SK-N-SH treated with all-trans-retinoic acid at 6 μM for 48 hours (cell line): ENCODE measurements at regions not wholly inside any gene's neighbourhood (a gene's known extent, or its start where the extent isn't known, plus 50 kb on each side); places are given as distances from the start of the nearest gene placed in this dataset.

Source experiments
- ARNTL ChIP-seq: fragments of 450-650 bp; formaldehyde crosslinking; IDR thresholded peaks from 2 replicates; pipeline ENCODE4 v1.5.0; 2020; ENCODE audit warnings: low read depth, mild to moderate bottlenecking, moderate library complexity, borderline replicate concordance
- PATZ1 ChIP-seq: fragments of 250-450 bp; sonication (Bioruptor Pico); IDR thresholded peaks from 2 replicates; pipeline ENCODE4 v1.8.0; 2020; ENCODE audit warnings: mild to moderate bottlenecking, moderate library complexity, borderline replicate concordance
- SNAI2 ChIP-seq: fragments of 250-450 bp; sonication (Bioruptor Pico); IDR thresholded peaks from 2 replicates; pipeline ENCODE4 v1.5.0; 2020; ENCODE audit warnings: mild to moderate bottlenecking, moderate library complexity
- TCF4 ChIP-seq: fragments of 250-450 bp; sonication (Bioruptor Pico); IDR thresholded peaks from 2 replicates; pipeline ENCODE4 v1.8.0; 2021; ENCODE audit warnings: mild to moderate bottlenecking, moderate library complexity, borderline replicate concordance
- ZFP3 ChIP-seq: fragments of 250-450 bp; sonication (Bioruptor Pico); IDR thresholded peaks from 2 replicates; pipeline ENCODE4 v1.5.0; 2020; ENCODE audit warnings: mild to moderate bottlenecking, moderate library complexity
- ZNF565 ChIP-seq: fragments of 450-650 bp; formaldehyde crosslinking; conservative IDR thresholded peaks from 2 replicates; pipeline ENCODE4 v1.5.0; 2020; ENCODE audit warnings: low read depth, mild to moderate bottlenecking, moderate library complexity
- ZNF70 ChIP-seq: fragments of 450-650 bp; formaldehyde crosslinking; IDR thresholded peaks from 2 replicates; pipeline ENCODE4 v1.5.0; 2020; ENCODE audit warnings: mild to moderate bottlenecking, moderate library complexity
- TF ChIP-seq, protein P1 (sequence below): fragments of 250-450 bp; sonication (Bioruptor Pico); IDR thresholded peaks from 2 replicates; pipeline ENCODE4 v1.5.0; 2020; ENCODE audit warnings: mild to moderate bottlenecking, moderate library complexity
- TF ChIP-seq, protein P2 (sequence below): fragments of 250-450 bp; sonication (Bioruptor Pico); IDR thresholded peaks from 2 replicates; pipeline ENCODE4 v1.5.1; 2020; ENCODE audit warnings: low read depth, mild to moderate bottlenecking, moderate library complexity
- TF ChIP-seq, protein P3 (sequence below): fragments of 250-450 bp; sonication (Bioruptor Pico); IDR thresholded peaks from 2 replicates; pipeline ENCODE4 v1.8.0; 2021; ENCODE audit warnings: low read depth, mild to moderate bottlenecking, moderate library complexity, borderline replicate concordance

GRCh38 chr3:148335612-148336011 is 362.1 kb upstream of the AGTR1 start:
- no peak for TF ChIP-seq PATZ1
- no peak for TF ChIP-seq ZFP3 (CRISPR knock-in tag)
- TF ChIP-seq, protein P1, sequence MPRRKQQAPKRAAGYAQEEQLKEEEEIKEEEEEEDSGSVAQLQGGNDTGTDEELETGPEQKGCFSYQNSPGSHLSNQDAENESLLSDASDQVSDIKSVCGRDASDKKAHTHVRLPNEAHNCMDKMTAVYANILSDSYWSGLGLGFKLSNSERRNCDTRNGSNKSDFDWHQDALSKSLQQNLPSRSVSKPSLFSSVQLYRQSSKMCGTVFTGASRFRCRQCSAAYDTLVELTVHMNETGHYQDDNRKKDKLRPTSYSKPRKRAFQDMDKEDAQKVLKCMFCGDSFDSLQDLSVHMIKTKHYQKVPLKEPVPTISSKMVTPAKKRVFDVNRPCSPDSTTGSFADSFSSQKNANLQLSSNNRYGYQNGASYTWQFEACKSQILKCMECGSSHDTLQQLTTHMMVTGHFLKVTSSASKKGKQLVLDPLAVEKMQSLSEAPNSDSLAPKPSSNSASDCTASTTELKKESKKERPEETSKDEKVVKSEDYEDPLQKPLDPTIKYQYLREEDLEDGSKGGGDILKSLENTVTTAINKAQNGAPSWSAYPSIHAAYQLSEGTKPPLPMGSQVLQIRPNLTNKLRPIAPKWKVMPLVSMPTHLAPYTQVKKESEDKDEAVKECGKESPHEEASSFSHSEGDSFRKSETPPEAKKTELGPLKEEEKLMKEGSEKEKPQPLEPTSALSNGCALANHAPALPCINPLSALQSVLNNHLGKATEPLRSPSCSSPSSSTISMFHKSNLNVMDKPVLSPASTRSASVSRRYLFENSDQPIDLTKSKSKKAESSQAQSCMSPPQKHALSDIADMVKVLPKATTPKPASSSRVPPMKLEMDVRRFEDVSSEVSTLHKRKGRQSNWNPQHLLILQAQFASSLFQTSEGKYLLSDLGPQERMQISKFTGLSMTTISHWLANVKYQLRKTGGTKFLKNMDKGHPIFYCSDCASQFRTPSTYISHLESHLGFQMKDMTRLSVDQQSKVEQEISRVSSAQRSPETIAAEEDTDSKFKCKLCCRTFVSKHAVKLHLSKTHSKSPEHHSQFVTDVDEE (CRISPR knock-in tag): no peak
- no peak for TF ChIP-seq SNAI2 (CRISPR knock-in tag)
- TF ChIP-seq ZNF70 (CRISPR knock-in tag): no peak
- TF ChIP-seq, protein P2, sequence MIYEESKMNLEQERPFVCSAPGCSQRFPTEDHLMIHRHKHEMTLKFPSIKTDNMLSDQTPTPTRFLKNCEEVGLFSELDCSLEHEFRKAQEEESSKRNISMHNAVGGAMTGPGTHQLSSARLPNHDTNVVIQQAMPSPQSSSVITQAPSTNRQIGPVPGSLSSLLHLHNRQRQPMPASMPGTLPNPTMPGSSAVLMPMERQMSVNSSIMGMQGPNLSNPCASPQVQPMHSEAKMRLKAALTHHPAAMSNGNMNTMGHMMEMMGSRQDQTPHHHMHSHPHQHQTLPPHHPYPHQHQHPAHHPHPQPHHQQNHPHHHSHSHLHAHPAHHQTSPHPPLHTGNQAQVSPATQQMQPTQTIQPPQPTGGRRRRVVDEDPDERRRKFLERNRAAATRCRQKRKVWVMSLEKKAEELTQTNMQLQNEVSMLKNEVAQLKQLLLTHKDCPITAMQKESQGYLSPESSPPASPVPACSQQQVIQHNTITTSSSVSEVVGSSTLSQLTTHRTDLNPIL: no peak
- TF ChIP-seq ARNTL (CRISPR knock-in tag): no peak
- TF ChIP-seq, protein P3, sequence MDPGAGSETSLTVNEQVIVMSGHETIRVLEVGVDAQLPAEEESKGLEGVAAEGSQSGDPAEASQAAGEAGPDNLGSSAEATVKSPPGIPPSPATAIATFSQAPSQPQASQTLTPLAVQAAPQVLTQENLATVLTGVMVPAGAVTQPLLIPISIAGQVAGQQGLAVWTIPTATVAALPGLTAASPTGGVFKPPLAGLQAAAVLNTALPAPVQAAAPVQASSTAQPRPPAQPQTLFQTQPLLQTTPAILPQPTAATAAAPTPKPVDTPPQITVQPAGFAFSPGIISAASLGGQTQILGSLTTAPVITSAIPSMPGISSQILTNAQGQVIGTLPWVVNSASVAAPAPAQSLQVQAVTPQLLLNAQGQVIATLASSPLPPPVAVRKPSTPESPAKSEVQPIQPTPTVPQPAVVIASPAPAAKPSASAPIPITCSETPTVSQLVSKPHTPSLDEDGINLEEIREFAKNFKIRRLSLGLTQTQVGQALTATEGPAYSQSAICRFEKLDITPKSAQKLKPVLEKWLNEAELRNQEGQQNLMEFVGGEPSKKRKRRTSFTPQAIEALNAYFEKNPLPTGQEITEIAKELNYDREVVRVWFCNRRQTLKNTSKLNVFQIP (CRISPR knock-in tag): no peak
- no peak for TF ChIP-seq TCF4 (CRISPR knock-in tag)
- no peak for TF ChIP-seq ZNF565 (CRISPR knock-in tag)
